Endodermal cell (in vitro differentiated cells): ENCODE measurements at regions not wholly inside any gene's neighbourhood (a gene's known extent, or its start where the extent isn't known, plus 50 kb on each side); places are given as distances from the start of the nearest gene placed in this dataset.

Experiments
- DNase-seq: peaks from one replicate; pipeline ENCODE4 v3.0.0-alpha.2; 2017
- H3K27ac ChIP-seq: 2 replicates; pipeline ENCODE4 v1.5.1; 2013; ENCODE audit warnings: mild to moderate bottlenecking, low read depth, low read length, moderate library complexity
- H3K27me3 ChIP-seq: 2 replicates; pipeline ENCODE4 v1.6.1; 2013; ENCODE audit warnings: mild to moderate bottlenecking, low read length, moderate library complexity; ENCODE audit not compliant: insufficient read depth, control insufficient read depth, poor library complexity, severe bottlenecking
- H3K36me3 ChIP-seq: 2 replicates; pipeline ENCODE4 v1.7.0; 2013; ENCODE audit warnings: mild to moderate bottlenecking, low read length, moderate library complexity; ENCODE audit not compliant: control insufficient read depth, insufficient read depth
- H3K4me1 ChIP-seq: one replicate; pipeline ENCODE4 v1.7.0; 2013; ENCODE audit warnings: low read length; ENCODE audit not compliant: control insufficient read depth, insufficient read depth
- H3K4me3 ChIP-seq: 2 replicates; pipeline ENCODE4 v1.5.1; 2013; ENCODE audit warnings: mild to moderate bottlenecking, low read length, moderate library complexity
- H3K9ac ChIP-seq: 2 replicates; pipeline ENCODE4 v1.6.1; 2013; ENCODE audit warnings: mild to moderate bottlenecking, low read length, moderate library complexity; ENCODE audit not compliant: poor library complexity, severe bottlenecking; ENCODE audit errors: extremely low read depth
- H3K9me3 ChIP-seq: 2 replicates; pipeline ENCODE4 v1.6.1; 2013; ENCODE audit warnings: mild to moderate bottlenecking, low read length, moderate library complexity; ENCODE audit not compliant: control insufficient read depth
- H3K27ac Mint-ChIP-seq: 2 replicates; pipeline ENCODE4 v1.8.0; 2020; ENCODE audit warnings: mixed read lengths
- H3K27me3 Mint-ChIP-seq: 2 replicates; pipeline ENCODE4 v1.8.0; 2021; ENCODE audit warnings: mild to moderate bottlenecking, mixed read lengths; ENCODE audit not compliant: insufficient read depth
- H3K36me3 Mint-ChIP-seq: 2 replicates; pipeline ENCODE4 v1.8.0; 2020; ENCODE audit warnings: low read depth, mixed read lengths
- H3K4me1 Mint-ChIP-seq: 2 replicates; pipeline ENCODE4 v1.8.0; 2020; ENCODE audit warnings: mixed read lengths
- H3K4me3 Mint-ChIP-seq: 2 replicates; pipeline ENCODE4 v1.8.0; 2020; ENCODE audit warnings: mild to moderate bottlenecking, moderate library complexity, mixed read lengths
- H3K9me3 Mint-ChIP-seq: 2 replicates; pipeline ENCODE4 v1.8.0; 2020; ENCODE audit warnings: mild to moderate bottlenecking, mixed read lengths
- CTCF ChIP-seq: fragments of 200-600 bp; sonication (generic); conservative IDR thresholded peaks from 2 replicates; pipeline ENCODE4 v1.5.0; 2021; ENCODE audit warnings: antibody characterized with exemption, mild to moderate bottlenecking
- WGBS, 2 experiments: methylation state at CpG; one replicate each; pipeline versions ENCODE4 v1.1.5 to v1.1.7; 2013; ENCODE audit warnings: missing lambda C conversion rate in 2 of 2, mixed read lengths in 1 of 2; ENCODE audit not compliant: insufficient coverage in 1 of 2, insufficient read length in 1 of 2; 5-methylcytosine and 5-hydroxymethylcytosine counted together

GRCh38 chr6:113513086-113513485 lies 344.1 kb upstream of the MARCKS start:
- Mint-ChIP-seq H3K36me3 (no peaks in the 10 kb centered on the region), H3K4me3 (no peak overlapping the region), H3K27me3 (no peaks in the 10 kb centered on the region), H3K9me3 (no peaks in the 10 kb centered on the region), H3K4me1 (no peaks in the 10 kb centered on the region), H3K27ac (no peak overlapping the region)
- TF ChIP-seq CTCF = no peak
- DNase-seq = no peak
- no peaks in the 10 kb centered on the region for H3K4me1 ChIP-seq
- no peak overlapping the region for H3K4me3 ChIP-seq
- H3K27me3 ChIP-seq = no peaks in the 10 kb centered on the region
- H3K36me3 ChIP-seq = no peaks in the 10 kb centered on the region
- no peak overlapping the region for H3K27ac ChIP-seq
- 92 to 100% methylated on average over 2 to 4 of the region's 4 CpGs for WGBS, 2 experiments
- no peak overlapping the region for H3K9ac ChIP-seq
- no peaks in the 10 kb centered on the region for H3K9me3 ChIP-seq

- Histone ChIP-seq H3K9me3 (no peaks in the 10 kb centered on the region), H3K4me3 (no peak overlapping the region), H3K4me1 (no peaks in the 10 kb centered on the region), H3K9ac (no peak overlapping the region), H3K27me3 (no peaks in the 10 kb centered on the region), H3K27ac (no peak overlapping the region), H3K36me3 (no peaks in the 10 kb centered on the region)
- Mint-ChIP-seq H3K4me3 (no peak overlapping the region), H3K36me3 (no peaks in the 10 kb centered on the region), H3K27me3 (no peaks in the 10 kb centered on the region), H3K27ac (no peak overlapping the region), H3K9me3 (no peaks in the 10 kb centered on the region), H3K4me1 (no peaks in the 10 kb centered on the region)
- DNase-seq = no peak
- TF ChIP-seq CTCF = no peak
- 80 to 95% methylated on average over 1 of the region's 1 CpG for WGBS, 2 experiments
Observed at GRCh38 chr6:113522376-113522775, 334.8 kb upstream of the MARCKS start.

- WGBS, 2 experiments = 89 to 92% methylated on average over 1 of the region's 1 CpG
- H3K36me3 ChIP-seq = no peaks in the 10 kb centered on the region
- no peaks in the 10 kb centered on the region for H3K4me1 ChIP-seq
- H3K4me3 ChIP-seq = no peak overlapping the region
- Mint-ChIP-seq H3K4me1 (no peaks in the 10 kb centered on the region), H3K27ac (no peak overlapping the region), H3K9me3 (peaks cover 2% of the 10 kb centered on the region), H3K27me3 (no peaks in the 10 kb centered on the region), H3K4me3 (no peak overlapping the region), H3K36me3 (no peaks in the 10 kb centered on the region)
- DNase-seq = no peak
- H3K27me3 ChIP-seq = no peaks in the 10 kb centered on the region
- H3K9me3 ChIP-seq = no peaks in the 10 kb centered on the region
- no peak for TF ChIP-seq CTCF
- H3K27ac ChIP-seq = no peak overlapping the region
- no peak overlapping the region for H3K9ac ChIP-seq
Observed at GRCh38 chr6:113524826-113525225, 332.3 kb upstream of the MARCKS start.
